BJ (cell line): ENCODE measurements at regions not wholly inside any gene's neighbourhood (a gene's known extent, or its start where the extent isn't known, plus 50 kb on each side); places are given as distances from the start of the nearest gene placed in this dataset.
A peak's percentile ranks its signal among the peaks of the same experiment; 100 is the strongest.

Experiments used
- CTCF ChIA-PET: fragments of 350-600 bp; formaldehyde crosslinking; extraction: SDS; loops from one replicate; lab custom pipeline; 2021; ENCODE audit warnings: antibody characterized with exemption, inconsistent platforms; lab: Yijun Ruan, JAX
- POLR2A ChIA-PET: fragments of 300-600 bp; sonication (Branson Sonifier 250); formaldehyde crosslinking; extraction: SDS; loops from one replicate; lab custom pipeline; 2021; ENCODE audit warnings: antibody characterized with exemption; lab: Charles Lee
- DNase-seq: peaks from one replicate; pipeline ENCODE4 v3.0.0-alpha.2; 2011; ENCODE audit warnings: low read depth
- H3K27me3 ChIP-seq: 2 replicates; pipeline ENCODE4 v1.6.0; 2011; ENCODE audit warnings: low read length; ENCODE audit not compliant: control insufficient read depth, insufficient read depth
- H3K36me3 ChIP-seq: 2 replicates; pipeline ENCODE4 v1.5.1; 2011; ENCODE audit warnings: low read length; ENCODE audit not compliant: control insufficient read depth, insufficient read depth
- H3K4me3 ChIP-seq: 2 replicates; pipeline ENCODE4 v1.5.1; 2011; ENCODE audit warnings: low read depth, mild to moderate bottlenecking, control low read depth, low read length
- TF ChIP-seq, protein P1 (sequence below): IDR thresholded peaks from 2 replicates; pipeline ENCODE4 v1.5.1; 2011; ENCODE audit warnings: low read depth, mild to moderate bottlenecking, control low read depth, inconsistent platforms, low read length, moderate library complexity; ENCODE audit not compliant: insufficient read depth

DNA sequence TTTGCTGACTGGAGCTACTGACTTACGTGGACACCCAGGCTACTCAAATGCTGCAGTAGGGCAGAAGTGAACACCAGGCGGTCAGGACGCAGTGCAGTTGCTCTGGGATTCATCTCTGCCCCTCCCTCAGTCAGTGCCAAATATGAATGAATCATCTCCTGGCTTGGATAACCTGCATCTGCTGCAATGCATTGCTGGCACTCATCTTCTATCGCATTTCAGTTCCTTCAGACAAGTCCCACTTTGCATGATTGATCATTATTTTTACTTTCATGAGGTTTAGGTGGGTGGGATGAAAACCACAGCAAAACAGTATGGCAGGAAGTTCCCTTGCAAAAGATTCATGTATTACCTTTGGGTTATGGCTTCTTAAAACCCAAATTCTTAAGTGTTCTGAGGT is 224.6 kb upstream of the NRP1 start:
- Histone ChIP-seq H3K4me3 (no peak overlapping the region), H3K27me3 (no peaks in the 10 kb centered on the region; the same call in 1 of the 2 replicates), H3K36me3 (no peaks in the 10 kb centered on the region)
- ChIA-PET CTCF (interaction anchor here (0.9 to 1.8 kb wide), 2 partner anchors 9 to 11 kb away, joined by 3 to 4 read pairs; no protein-coding TSS in a partner anchor), POLR2A (no interaction called here)
- peak; percentile 16 for DNase-seq
- TF ChIP-seq, protein P1, sequence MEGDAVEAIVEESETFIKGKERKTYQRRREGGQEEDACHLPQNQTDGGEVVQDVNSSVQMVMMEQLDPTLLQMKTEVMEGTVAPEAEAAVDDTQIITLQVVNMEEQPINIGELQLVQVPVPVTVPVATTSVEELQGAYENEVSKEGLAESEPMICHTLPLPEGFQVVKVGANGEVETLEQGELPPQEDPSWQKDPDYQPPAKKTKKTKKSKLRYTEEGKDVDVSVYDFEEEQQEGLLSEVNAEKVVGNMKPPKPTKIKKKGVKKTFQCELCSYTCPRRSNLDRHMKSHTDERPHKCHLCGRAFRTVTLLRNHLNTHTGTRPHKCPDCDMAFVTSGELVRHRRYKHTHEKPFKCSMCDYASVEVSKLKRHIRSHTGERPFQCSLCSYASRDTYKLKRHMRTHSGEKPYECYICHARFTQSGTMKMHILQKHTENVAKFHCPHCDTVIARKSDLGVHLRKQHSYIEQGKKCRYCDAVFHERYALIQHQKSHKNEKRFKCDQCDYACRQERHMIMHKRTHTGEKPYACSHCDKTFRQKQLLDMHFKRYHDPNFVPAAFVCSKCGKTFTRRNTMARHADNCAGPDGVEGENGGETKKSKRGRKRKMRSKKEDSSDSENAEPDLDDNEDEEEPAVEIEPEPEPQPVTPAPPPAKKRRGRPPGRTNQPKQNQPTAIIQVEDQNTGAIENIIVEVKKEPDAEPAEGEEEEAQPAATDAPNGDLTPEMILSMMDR, result peak; percentile 25; the same call in 1 of the 2 replicates

DNA sequence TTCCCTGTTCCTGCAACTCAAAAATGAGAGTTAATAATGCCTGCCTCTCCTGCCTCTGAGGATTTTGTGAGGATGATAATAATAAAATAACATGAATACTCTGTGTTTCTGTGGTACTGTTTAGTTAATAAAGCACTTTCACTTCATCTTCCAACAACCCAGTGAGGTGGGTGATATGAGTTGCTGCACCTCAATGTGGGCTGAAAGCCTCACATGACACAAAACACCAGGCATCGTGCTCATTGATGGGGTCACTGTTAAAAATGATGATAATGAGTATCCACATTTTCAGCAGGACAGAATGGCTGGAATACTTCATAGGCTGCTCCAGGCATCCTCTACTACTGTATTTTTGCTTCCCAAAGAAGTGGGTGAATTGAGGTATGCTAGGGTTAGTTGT is 222.8 kb upstream of the NRP1 start:
- H3K4me3 ChIP-seq, result no peak overlapping the region
- POLR2A ChIA-PET, result no interaction called here
- H3K36me3 ChIP-seq, result no peaks in the 10 kb centered on the region
- no peaks in the 10 kb centered on the region; the same call in 1 of the 2 replicates for H3K27me3 ChIP-seq
- DNase-seq, result no peak
- CTCF ChIA-PET, result interaction anchor here (0.7 kb wide), 1 partner anchor 9 kb away, joined by 3 read pairs; no protein-coding TSS in a partner anchor
- TF ChIP-seq, protein P1, result no peak

DNA sequence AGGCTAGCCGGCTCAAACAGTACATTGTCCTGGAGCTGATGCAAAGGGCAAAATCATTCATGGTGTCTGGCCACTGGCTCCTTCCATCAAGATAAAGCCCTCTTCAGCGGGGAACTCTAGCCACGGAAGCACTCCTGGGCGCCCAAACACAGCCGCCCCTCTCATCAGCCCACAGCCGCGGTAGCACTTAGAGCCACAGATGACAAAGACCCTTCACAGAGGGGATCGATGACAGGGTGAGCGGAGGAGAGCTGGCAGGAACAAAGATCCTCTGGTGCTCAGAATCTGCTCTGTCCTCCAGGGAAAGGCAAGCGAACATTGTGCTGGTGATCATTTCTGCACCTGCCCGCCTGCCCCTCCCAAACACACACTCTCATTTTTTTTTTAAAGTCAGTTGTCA is 222.2 kb upstream of the NRP1 start:
- DNase-seq, result no peak
- CTCF ChIA-PET, result no interaction called here
- no peaks in the 10 kb centered on the region; the same call in 1 of the 2 replicates for H3K27me3 ChIP-seq
- TF ChIP-seq, protein P1, result no peak
- H3K4me3 ChIP-seq, result no peak overlapping the region
- H3K36me3 ChIP-seq, result no peaks in the 10 kb centered on the region
- POLR2A ChIA-PET, result no interaction called here

DNA sequence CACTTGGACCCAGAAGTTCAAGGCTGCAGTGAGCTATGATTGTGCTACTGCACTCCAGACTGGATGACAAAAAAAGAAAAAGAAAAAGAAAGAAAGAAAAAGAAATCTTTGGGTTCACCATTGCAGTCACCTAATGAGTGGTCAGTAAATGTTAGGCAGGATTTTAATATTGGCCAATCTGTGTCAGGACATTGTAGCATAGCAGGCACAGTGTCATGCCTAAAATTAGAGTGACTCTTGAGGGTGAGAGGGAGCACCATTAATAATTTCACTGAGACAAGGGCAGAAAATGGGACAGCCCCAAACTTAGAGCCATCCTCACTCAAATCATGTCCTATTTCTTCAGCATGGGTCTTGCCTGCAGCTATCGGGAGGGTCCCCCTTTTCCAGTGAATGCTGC is 221.6 kb upstream of the NRP1 start:
- ChIA-PET CTCF (no interaction called here), POLR2A (no interaction called here)
- Histone ChIP-seq H3K4me3 (no peak overlapping the region), H3K36me3 (no peaks in the 10 kb centered on the region), H3K27me3 (no peaks in the 10 kb centered on the region; the same call in 1 of the 2 replicates)
- TF ChIP-seq, protein P1, result no peak
- no peak for DNase-seq

DNA sequence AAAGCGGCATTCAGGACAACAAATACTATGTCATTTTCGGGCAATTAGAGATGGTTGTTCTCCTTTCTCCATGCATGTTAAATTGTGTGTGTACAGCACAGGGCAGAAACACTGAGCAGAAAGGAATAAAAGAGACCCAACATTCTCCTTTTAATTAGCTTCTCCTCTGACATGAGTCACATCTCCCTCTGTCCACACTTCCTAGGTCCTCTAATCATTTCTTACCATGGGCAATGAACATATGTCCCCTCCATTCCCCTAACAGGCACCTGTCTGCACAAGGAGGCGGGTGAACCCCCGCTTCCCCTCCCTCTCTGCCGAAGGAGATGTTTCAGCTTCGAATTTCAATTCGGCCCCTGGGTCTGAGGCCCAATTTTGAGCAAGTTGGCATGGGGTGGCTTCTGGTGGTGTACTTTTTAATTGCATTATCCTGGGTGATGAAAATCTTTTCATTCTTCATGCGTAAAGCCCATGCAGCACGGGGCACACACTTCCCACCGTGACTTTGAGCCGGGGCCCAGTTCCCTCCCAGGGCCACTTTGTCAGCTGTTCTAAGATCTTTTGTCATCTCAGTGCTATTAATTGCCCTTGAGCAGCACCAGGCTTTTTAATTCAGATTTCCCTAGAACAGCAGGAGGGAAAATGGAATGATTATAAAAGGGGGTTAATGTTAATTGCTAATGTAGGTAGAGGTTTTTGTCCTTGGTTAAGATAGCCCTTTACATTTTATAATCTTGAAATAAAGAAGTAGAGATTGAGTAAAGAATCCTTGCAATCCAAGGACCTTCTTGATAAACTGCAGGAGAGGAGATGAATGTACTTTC is 219.5 kb upstream of the NRP1 start:
- DNase-seq, result no peak
- Histone ChIP-seq H3K4me3 (no peak overlapping the region), H3K27me3 (no peaks in the 10 kb centered on the region; the same call in 1 of the 2 replicates), H3K36me3 (no peaks in the 10 kb centered on the region)
- ChIA-PET CTCF (no interaction called here), POLR2A (no interaction called here)
- TF ChIP-seq, protein P1, result no peak
